ENCODE measurements at regions not wholly inside any gene's neighbourhood (a gene's known extent, or its start where the extent isn't known, plus 50 kb on each side); places are given as distances from the start of the nearest gene placed in this dataset.
"Not testable (repeated sequence)": the region's sequence is repeated elsewhere in the genome, so short reads cannot be mapped to it uniquely, and the experiment has no call there.

DNA sequence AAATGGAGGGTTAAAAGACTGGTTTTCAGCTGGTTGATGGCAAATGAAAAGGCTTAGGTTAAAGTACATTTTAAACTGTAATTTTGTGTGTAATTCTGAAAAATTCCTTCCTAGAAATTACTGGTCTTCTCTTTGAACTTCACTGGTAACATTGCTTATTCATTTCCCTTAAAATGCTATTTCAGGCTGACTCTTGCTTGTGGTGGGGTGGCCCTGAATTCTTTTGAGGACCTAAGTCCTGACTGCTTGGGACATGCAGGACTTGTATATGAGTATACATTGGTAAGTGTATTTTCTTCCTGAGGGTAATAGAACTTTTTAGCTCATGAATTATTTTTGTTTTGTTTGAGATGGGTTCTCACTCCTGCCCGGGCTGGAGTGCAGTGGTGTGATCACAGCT, 63.0 kb upstream of the ERV3-1 start:
- WGBS, 2 donors (ENCODE audit: low coverage in 1 of 2) = 91% methylated on average over 1 of the region's 1 CpG; no CpG with 5 or more reads in 1 of the 2 donors
- DNase-seq; H3K27me3 ChIP-seq; H3K27ac ChIP-seq; H3K4me3 ChIP-seq; H3K36me3 ChIP-seq; H3K4me1 ChIP-seq; H3K9me3 ChIP-seq; in situ Hi-C loops (cut with MboI; ENCODE audit: low pct_ligation_motif_present in 1 of 4, low pct_unique_long_range_greater_than_20kb in 1 of 4, low sequenced_read_pairs in 3 of 4): not testable (repeated sequence)
- intact Hi-C loops (cut with DNase I; ENCODE audit: low total_unique reads) = loop anchor here (10.0 kb wide), 1 partner anchor 835 kb away; no protein-coding TSS in a partner anchor

GRCh38 chr7:65062566-65062965, 56.1 kb upstream of the ERV3-1 start:
- in situ Hi-C loops (cut with MboI; ENCODE audit: low pct_ligation_motif_present in 1 of 4, low pct_unique_long_range_greater_than_20kb in 1 of 4, low sequenced_read_pairs in 3 of 4) = loop anchor here in 1 of 4 donors (5.0 kb wide), 1 partner anchor 690 kb away; no protein-coding TSS in a partner anchor
- H3K4me1 ChIP-seq = not testable (repeated sequence)
- intact Hi-C loops (cut with DNase I; ENCODE audit: low total_unique reads) = loop anchor here (10.0 kb wide), 1 partner anchor 842 kb away; no protein-coding TSS in a partner anchor

DNA sequence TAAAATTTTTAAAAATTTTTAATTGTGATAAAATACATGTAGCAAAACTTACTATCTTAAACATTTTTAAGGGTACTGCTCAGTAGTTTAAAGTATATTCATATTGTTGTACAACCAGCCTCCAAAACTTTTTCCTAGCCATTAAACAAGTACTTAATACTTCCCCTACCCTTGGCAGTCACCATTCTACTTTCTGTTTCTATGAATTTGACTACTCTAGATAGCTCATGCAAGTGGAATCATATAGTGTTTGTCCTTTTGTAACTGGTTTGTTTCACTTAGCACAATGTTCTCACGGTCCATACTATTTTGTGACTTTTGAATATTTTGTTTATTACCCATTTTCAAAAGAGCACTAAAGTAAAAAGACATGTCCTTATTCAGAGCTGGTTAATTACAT, 52.8 kb upstream of the ERV3-1 start:
- DNase-seq; H3K27ac ChIP-seq; H3K4me3 ChIP-seq; H3K27me3 ChIP-seq; in situ Hi-C loops (cut with MboI; ENCODE audit: low pct_ligation_motif_present in 1 of 4, low pct_unique_long_range_greater_than_20kb in 1 of 4, low sequenced_read_pairs in 3 of 4); H3K4me1 ChIP-seq; H3K36me3 ChIP-seq; intact Hi-C loops (cut with DNase I; ENCODE audit: low total_unique reads); H3K9me3 ChIP-seq: not testable (repeated sequence)
- WGBS, 2 donors (ENCODE audit: low coverage in 1 of 2) = 97 to 100% methylated on average over 1 of the region's 1 CpG

More at GRCh38 chr7:65062566-65062965, 56.1 kb upstream of the ERV3-1 start:
- H3K27me3 ChIP-seq, H3K4me3 ChIP-seq, H3K9me3 ChIP-seq, DNase-seq, H3K36me3 ChIP-seq, H3K27ac ChIP-seq: not testable (repeated sequence)
- 72 to 75% methylated on average over 2 of the region's 2 CpGs for WGBS, 2 donors (ENCODE audit: low coverage in 1 of 2)

Small RNAs in the stretch of these regions (small RNA-seq; reads per million reads assigned to genes)
- gene AC104073.1 = 0 reads per million in 4 donors
- 0 reads per million in 4 donors for gene SNORA15B-1
- 0 to 0.12 (median 0) reads per million in 4 donors for gene SNORA22C

Measured in transverse colon (tissue), 4 donors.